GM12801 (cell line): ENCODE measurements at regions not wholly inside any gene's neighbourhood (a gene's known extent, or its start where the extent isn't known, plus 50 kb on each side); places are given as distances from the start of the nearest gene placed in this dataset.

Source experiments
- TF ChIP-seq, protein P1 (sequence below): IDR thresholded peaks from one replicate; pipeline ENCODE4 v1.5.1; 2011; ENCODE audit warnings: control low read depth; ENCODE audit not compliant: insufficient read length; ENCODE audit errors: extremely low read depth

DNA sequence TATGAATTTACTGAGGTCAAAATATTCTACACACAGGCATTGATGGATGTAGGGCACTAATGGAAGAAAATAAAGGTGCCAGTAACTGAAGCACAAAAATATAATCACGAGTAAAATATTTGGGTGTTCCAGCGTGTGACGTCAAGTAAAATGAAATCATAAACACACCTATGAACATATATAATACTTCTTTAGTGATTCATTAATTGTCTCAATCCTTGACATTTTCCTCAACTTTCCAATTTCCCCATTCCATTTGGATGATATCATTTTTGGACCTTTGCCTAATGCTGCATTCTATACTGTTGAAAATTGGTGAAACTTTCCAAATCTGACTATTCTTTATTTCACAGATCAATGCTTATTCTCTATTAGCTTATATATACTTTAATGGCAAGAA lies 649.3 kb downstream of the GALC start:
- TF ChIP-seq, protein P1, sequence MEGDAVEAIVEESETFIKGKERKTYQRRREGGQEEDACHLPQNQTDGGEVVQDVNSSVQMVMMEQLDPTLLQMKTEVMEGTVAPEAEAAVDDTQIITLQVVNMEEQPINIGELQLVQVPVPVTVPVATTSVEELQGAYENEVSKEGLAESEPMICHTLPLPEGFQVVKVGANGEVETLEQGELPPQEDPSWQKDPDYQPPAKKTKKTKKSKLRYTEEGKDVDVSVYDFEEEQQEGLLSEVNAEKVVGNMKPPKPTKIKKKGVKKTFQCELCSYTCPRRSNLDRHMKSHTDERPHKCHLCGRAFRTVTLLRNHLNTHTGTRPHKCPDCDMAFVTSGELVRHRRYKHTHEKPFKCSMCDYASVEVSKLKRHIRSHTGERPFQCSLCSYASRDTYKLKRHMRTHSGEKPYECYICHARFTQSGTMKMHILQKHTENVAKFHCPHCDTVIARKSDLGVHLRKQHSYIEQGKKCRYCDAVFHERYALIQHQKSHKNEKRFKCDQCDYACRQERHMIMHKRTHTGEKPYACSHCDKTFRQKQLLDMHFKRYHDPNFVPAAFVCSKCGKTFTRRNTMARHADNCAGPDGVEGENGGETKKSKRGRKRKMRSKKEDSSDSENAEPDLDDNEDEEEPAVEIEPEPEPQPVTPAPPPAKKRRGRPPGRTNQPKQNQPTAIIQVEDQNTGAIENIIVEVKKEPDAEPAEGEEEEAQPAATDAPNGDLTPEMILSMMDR, result no peak

- TF ChIP-seq, protein P1, result no peak
Observed at GRCh38 chr14:87334997-87335685, 657.8 kb downstream of the GALC start.

DNA sequence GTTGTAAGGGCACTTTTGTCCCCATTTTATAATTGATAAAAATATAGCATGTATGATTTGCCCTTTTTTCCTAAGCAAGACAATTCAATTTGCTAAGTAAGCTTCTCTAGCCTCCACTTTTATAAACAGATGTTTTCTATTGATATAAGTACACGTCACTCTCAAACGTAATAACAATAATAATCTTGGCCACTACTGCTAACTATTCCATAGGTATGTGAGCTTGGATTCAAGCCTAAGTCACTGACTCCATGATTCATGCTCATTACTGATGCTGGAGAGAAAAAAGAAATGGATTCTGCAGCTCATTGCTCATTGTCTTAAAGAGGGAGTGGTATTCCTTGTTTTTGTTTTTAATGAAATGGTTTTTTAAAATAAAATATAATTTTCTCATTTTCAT lies 661.0 kb downstream of the GALC start:
- TF ChIP-seq, protein P1, result no peak

DNA sequence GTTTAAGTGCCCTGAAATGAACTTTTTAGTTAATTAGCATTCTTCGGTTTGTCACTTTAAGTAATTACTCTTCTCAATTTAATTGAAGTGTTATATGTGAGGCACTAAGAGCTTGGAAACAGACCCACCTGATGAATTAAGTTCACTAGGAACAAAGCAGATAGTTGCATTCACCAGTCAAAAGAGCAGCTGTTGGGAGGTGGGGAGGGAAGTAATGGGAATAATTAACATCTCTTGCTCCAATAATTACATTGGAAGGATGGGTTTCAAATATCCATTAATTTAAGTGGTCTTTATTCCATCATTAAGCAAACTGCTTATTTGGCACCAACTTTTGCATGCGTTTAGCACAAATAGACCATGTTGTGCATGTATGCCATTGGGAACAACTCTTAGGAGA lies 667.2 kb downstream of the GALC start:
- TF ChIP-seq, protein P1, result no peak

- TF ChIP-seq, protein P1, result no peak
Observed at GRCh38 chr14:87323191-87323590, 669.8 kb downstream of the GALC start.

DNA sequence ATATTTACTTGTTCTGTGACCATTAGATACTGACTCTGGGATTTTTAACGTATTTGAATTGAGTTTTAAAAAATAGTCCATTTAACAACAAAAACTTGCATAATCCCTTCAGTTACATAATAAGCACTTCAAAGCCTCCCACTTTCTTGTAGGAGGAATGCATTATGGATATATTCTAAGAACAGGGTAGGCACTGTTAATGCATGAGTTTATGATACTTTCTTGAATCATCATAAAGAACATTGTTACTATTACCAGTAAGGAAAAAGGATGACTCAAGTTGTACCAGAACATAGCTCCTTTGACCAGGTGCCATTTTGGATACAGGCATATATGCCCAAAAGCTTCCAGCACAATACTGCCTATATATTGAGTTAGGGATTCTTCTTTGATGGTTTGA lies 671.4 kb downstream of the GALC start:
- TF ChIP-seq, protein P1, result no peak

DNA sequence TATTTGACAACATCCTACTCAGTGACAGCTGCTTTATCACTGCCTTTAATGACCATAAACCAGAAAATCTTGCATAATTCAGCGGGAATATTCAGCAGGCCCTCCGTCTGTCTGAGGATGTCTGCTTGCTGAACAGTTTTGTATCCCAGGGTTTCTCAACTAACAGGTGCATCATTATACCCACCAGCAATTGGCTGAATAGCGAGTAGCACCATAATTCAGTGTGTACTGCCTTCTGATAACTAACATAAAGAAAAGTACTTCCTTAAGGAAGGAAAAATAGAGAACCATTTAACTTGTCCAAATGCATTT lies 680.1 kb downstream of the GALC start:
- TF ChIP-seq, protein P1, result no peak
